Astrocyte (in vitro differentiated cells and primary cell): ENCODE measurements at regions not wholly inside any gene's neighbourhood (a gene's known extent, or its start where the extent isn't known, plus 50 kb on each side); places are given as distances from the start of the nearest gene placed in this dataset.

Experiments
- DNase-seq: peaks from one replicate; pipeline ENCODE4 v3.0.0-alpha.2; 2010; ENCODE audit warnings: low read depth
- FAIRE-seq: peaks from 2 replicates; lab custom pipeline; 2011; peaks lifted over from hg19 to GRCh38; lab: Jason Lieb, UNC
- H2AFZ ChIP-seq: 2 replicates; pipeline ENCODE4 v1.6.0; 2012; ENCODE audit warnings: low read depth, low read length, inconsistent platforms
- H3K27ac ChIP-seq: 2 replicates; pipeline ENCODE4 v1.5.1; 2011; ENCODE audit warnings: low read depth, low read length, inconsistent platforms
- H3K27me3 ChIP-seq: 2 replicates; pipeline ENCODE4 v1.6.0; 2011; ENCODE audit warnings: low read length, inconsistent platforms; ENCODE audit not compliant: insufficient read depth
- H3K36me3 ChIP-seq: 2 replicates; pipeline ENCODE4 v1.5.1; 2011; ENCODE audit warnings: low read length, inconsistent platforms; ENCODE audit not compliant: insufficient read depth
- H3K4me1 ChIP-seq: 2 replicates; pipeline ENCODE4 v1.5.1; 2011; ENCODE audit warnings: low read length, inconsistent platforms; ENCODE audit not compliant: insufficient read depth
- H3K4me2 ChIP-seq: 2 replicates; pipeline ENCODE4 v1.6.0; 2012; ENCODE audit warnings: low read length, inconsistent platforms
- H3K4me3 ChIP-seq: 2 replicates; pipeline ENCODE4 v1.5.1; 2011; ENCODE audit warnings: low read depth, mild to moderate bottlenecking, low read length, inconsistent platforms; ENCODE audit not compliant: insufficient read depth
- H3K79me2 ChIP-seq: 2 replicates; pipeline ENCODE4 v1.6.0; 2012; ENCODE audit warnings: mild to moderate bottlenecking, low read length, inconsistent platforms; ENCODE audit not compliant: insufficient read depth
- H3K9ac ChIP-seq: 2 replicates; pipeline ENCODE4 v1.6.0; 2012; ENCODE audit warnings: mild to moderate bottlenecking, low read length, inconsistent platforms
- H3K9me3 ChIP-seq: 2 replicates; pipeline ENCODE4 v1.5.1; 2012; ENCODE audit warnings: low read depth, mild to moderate bottlenecking, low read length, inconsistent platforms; ENCODE audit not compliant: insufficient read depth
- H4K20me1 ChIP-seq: 2 replicates; pipeline ENCODE4 v1.6.0; 2012; ENCODE audit warnings: low read length, inconsistent platforms; ENCODE audit not compliant: insufficient read depth
- H3K27ac Mint-ChIP-seq: one replicate; pipeline ENCODE4 v1.8.0; 2021; ENCODE audit warnings: mild to moderate bottlenecking, mixed read lengths; ENCODE audit not compliant: unreplicated experiment
- H3K27me3 Mint-ChIP-seq: one replicate; pipeline ENCODE4 v1.8.0; 2021; ENCODE audit warnings: low read depth, mixed read lengths; ENCODE audit not compliant: unreplicated experiment
- H3K36me3 Mint-ChIP-seq: one replicate; pipeline ENCODE4 v1.8.0; 2021; ENCODE audit warnings: low read depth, mixed read lengths; ENCODE audit not compliant: unreplicated experiment
- H3K4me1 Mint-ChIP-seq: one replicate; pipeline ENCODE4 v1.8.0; 2021; ENCODE audit warnings: low read depth, mixed read lengths; ENCODE audit not compliant: unreplicated experiment
- H3K4me3 Mint-ChIP-seq: one replicate; pipeline ENCODE4 v1.8.0; 2021; ENCODE audit warnings: mild to moderate bottlenecking, moderate library complexity, mixed read lengths; ENCODE audit not compliant: unreplicated experiment
- H3K9me3 Mint-ChIP-seq: one replicate; pipeline ENCODE4 v1.8.0; 2021; ENCODE audit warnings: mild to moderate bottlenecking, mixed read lengths; ENCODE audit not compliant: unreplicated experiment
- CTCF ChIP-seq: IDR thresholded peaks from 2 replicates; pipeline ENCODE4 v1.5.1; 2011; ENCODE audit warnings: low read depth, mild to moderate bottlenecking, inconsistent platforms, low read length, moderate library complexity; ENCODE audit not compliant: insufficient read depth
- EZH2 ChIP-seq: IDR thresholded peaks from 2 replicates; pipeline ENCODE4 v1.6.1; 2012; ENCODE audit warnings: mild to moderate bottlenecking, low read length, inconsistent platforms; ENCODE audit not compliant: insufficient read depth

DNA sequence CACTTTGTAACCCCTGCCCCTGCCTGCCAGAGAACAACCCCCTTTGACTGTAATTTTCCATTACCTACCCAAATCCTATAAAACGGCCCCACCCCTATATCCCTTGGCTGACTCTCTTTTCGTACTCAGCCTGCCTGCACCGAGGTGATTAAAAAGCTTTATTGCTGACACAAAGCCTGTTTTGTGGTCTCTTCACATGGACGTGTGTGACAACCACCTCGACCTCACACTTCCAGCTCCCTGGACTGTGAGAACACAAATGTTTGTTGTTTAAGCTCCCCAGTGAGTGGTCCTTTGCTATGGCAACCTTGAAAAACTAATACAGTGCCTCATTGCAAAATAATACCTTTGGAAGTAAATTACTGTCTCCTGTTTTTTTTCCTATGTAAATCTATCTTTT lies 299.2 kb upstream of the POU1F1 start:
- H3K4me2 ChIP-seq, result no peak overlapping the region
- Mint-ChIP-seq H3K27me3 (no peaks in the 10 kb centered on the region), H3K36me3 (no peaks in the 10 kb centered on the region), H3K9me3 (no peaks in the 10 kb centered on the region), H3K4me3 (no peak overlapping the region), H3K4me1 (no peaks in the 10 kb centered on the region), H3K27ac (no peak overlapping the region)
- no peak overlapping the region for H3K27ac ChIP-seq
- no peak overlapping the region for H2AFZ ChIP-seq
- H3K4me3 ChIP-seq, result no peak overlapping the region
- no peaks in the 10 kb centered on the region for H4K20me1 ChIP-seq
- no peak for DNase-seq
- FAIRE-seq, result no peak
- no peaks in the 10 kb centered on the region for H3K9me3 ChIP-seq
- TF ChIP-seq CTCF (no peak), EZH2 (no peak)
- no peaks in the 10 kb centered on the region for H3K79me2 ChIP-seq
- H3K27me3 ChIP-seq, result no peaks in the 10 kb centered on the region
- H3K9ac ChIP-seq, result no peak overlapping the region
- no peaks in the 10 kb centered on the region for H3K36me3 ChIP-seq
- H3K4me1 ChIP-seq, result no peaks in the 10 kb centered on the region

- Histone ChIP-seq H3K36me3 (no peaks in the 10 kb centered on the region), H3K79me2 (no peaks in the 10 kb centered on the region), H4K20me1 (no peaks in the 10 kb centered on the region), H3K9me3 (no peaks in the 10 kb centered on the region), H3K9ac (no peak overlapping the region), H3K27me3 (no peaks in the 10 kb centered on the region), H3K4me3 (no peak overlapping the region), H3K4me2 (no peak overlapping the region), H3K4me1 (no peaks in the 10 kb centered on the region), H2AFZ (no peak overlapping the region), H3K27ac (no peak overlapping the region)
- H3K4me1 Mint-ChIP-seq, result no peaks in the 10 kb centered on the region
- no peaks in the 10 kb centered on the region for H3K36me3 Mint-ChIP-seq
- no peaks in the 10 kb centered on the region for H3K27me3 Mint-ChIP-seq
- no peak overlapping the region for H3K4me3 Mint-ChIP-seq
- no peak for FAIRE-seq
- TF ChIP-seq EZH2 (no peak), CTCF (no peak)
- H3K27ac Mint-ChIP-seq, result no peak overlapping the region
- H3K9me3 Mint-ChIP-seq, result no peaks in the 10 kb centered on the region
- DNase-seq, result no peak
Observed at GRCh38 chr3:87568331-87568730, 291.9 kb upstream of the POU1F1 start.

- Histone ChIP-seq H3K4me3 (no peak overlapping the region), H3K9me3 (no peaks in the 10 kb centered on the region), H3K4me2 (no peak overlapping the region), H3K27ac (no peak overlapping the region), H2AFZ (no peak overlapping the region), H3K27me3 (no peaks in the 10 kb centered on the region), H3K36me3 (no peaks in the 10 kb centered on the region), H4K20me1 (no peaks in the 10 kb centered on the region), H3K4me1 (no peaks in the 10 kb centered on the region), H3K9ac (no peak overlapping the region), H3K79me2 (no peaks in the 10 kb centered on the region)
- Mint-ChIP-seq H3K9me3 (no peaks in the 10 kb centered on the region), H3K4me1 (no peaks in the 10 kb centered on the region), H3K36me3 (no peaks in the 10 kb centered on the region), H3K27ac (no peak overlapping the region), H3K27me3 (no peaks in the 10 kb centered on the region), H3K4me3 (no peak overlapping the region)
- no peak for TF ChIP-seq EZH2
- TF ChIP-seq CTCF, result no peak
- DNase-seq, result no peak
- FAIRE-seq, result no peak
Observed at GRCh38 chr3:87564438-87564837, 288.1 kb upstream of the POU1F1 start.
